T-helper 2 cell treated with Interferon-gamma antibody and Interleukin-4, amounts not matched to agents 5 μg/mL and 100 μg/mL, for 36 hours (primary cell): ENCODE measurements at regions not wholly inside any gene's neighbourhood (a gene's known extent, or its start where the extent isn't known, plus 50 kb on each side); places are given as distances from the start of the nearest gene placed in this dataset.
"Not testable (repeated sequence)": the region's sequence is repeated elsewhere in the genome, so short reads cannot be mapped to it uniquely, and the experiment has no call there.

Experiments
- DNase-seq: peaks from one replicate; pipeline ENCODE4 v3.0.0; 2021; ENCODE audit warnings: low spot score
- H3K27ac Mint-ChIP-seq: one replicate; pipeline ENCODE4 v1.8.0; 2021; ENCODE audit warnings: mild to moderate bottlenecking, mixed read lengths
- H3K27me3 Mint-ChIP-seq: one replicate; pipeline ENCODE4 v1.8.0; 2021; ENCODE audit warnings: low read depth, mixed read lengths
- H3K36me3 Mint-ChIP-seq: one replicate; pipeline ENCODE4 v1.8.0; 2021; ENCODE audit warnings: low read depth, mixed read lengths
- H3K4me1 Mint-ChIP-seq: one replicate; pipeline ENCODE4 v1.8.0; 2021; ENCODE audit warnings: low read depth, mixed read lengths
- H3K4me3 Mint-ChIP-seq: one replicate; pipeline ENCODE4 v1.8.0; 2022; ENCODE audit warnings: mild to moderate bottlenecking, moderate library complexity, mixed read lengths
- H3K9me3 Mint-ChIP-seq: one replicate; pipeline ENCODE4 v1.8.0; 2021; ENCODE audit warnings: mixed read lengths

GRCh38 chr2:239739206-239739605 is 285.9 kb downstream of the NDUFA10 start:
- DNase-seq: no peak
- no peaks in the 10 kb centered on the region for H3K27me3 Mint-ChIP-seq
- H3K4me1 Mint-ChIP-seq: no peaks in the 10 kb centered on the region
- H3K27ac Mint-ChIP-seq: no peak overlapping the region
- H3K9me3 Mint-ChIP-seq: peaks cover 3% of the 10 kb centered on the region
- no peak overlapping the region for H3K4me3 Mint-ChIP-seq
- H3K36me3 Mint-ChIP-seq: no peaks in the 10 kb centered on the region

GRCh38 chr2:239738159-239738558 is 287.0 kb downstream of the NDUFA10 start:
- no peak overlapping the region for H3K27ac Mint-ChIP-seq
- H3K9me3 Mint-ChIP-seq: peaks cover 9% of the 10 kb centered on the region
- DNase-seq: no peak
- no peaks in the 10 kb centered on the region for H3K36me3 Mint-ChIP-seq
- H3K27me3 Mint-ChIP-seq: no peaks in the 10 kb centered on the region
- H3K4me1 Mint-ChIP-seq: no peaks in the 10 kb centered on the region
- H3K4me3 Mint-ChIP-seq: no peak overlapping the region

- Mint-ChIP-seq H3K4me1 (no peaks in the 10 kb centered on the region), H3K9me3 (peaks cover 9% of the 10 kb centered on the region), H3K36me3 (no peaks in the 10 kb centered on the region), H3K27me3 (no peaks in the 10 kb centered on the region), H3K27ac (no peak overlapping the region), H3K4me3 (no peak overlapping the region)
- no peak for DNase-seq
Measured at GRCh38 chr2:239737144-239737463, 288.0 kb downstream of the NDUFA10 start.

- Mint-ChIP-seq H3K27me3 (no peaks in the 10 kb centered on the region), H3K4me1 (no peaks in the 10 kb centered on the region), H3K9me3 (peaks cover 9% of the 10 kb centered on the region), H3K27ac (no peak overlapping the region), H3K4me3 (no peak overlapping the region), H3K36me3 (no peaks in the 10 kb centered on the region)
- no peak for DNase-seq
Measured at GRCh38 chr2:239736358-239737143, 288.6 kb downstream of the NDUFA10 start.

GRCh38 chr2:239735829-239736357 is 289.2 kb downstream of the NDUFA10 start:
- Mint-ChIP-seq H3K4me1 (no peaks in the 10 kb centered on the region), H3K27ac (no peak overlapping the region), H3K36me3 (no peaks in the 10 kb centered on the region), H3K9me3 (peaks cover 9% of the 10 kb centered on the region), H3K4me3 (no peak overlapping the region), H3K27me3 (no peaks in the 10 kb centered on the region)
- no peak for DNase-seq

GRCh38 chr2:239735131-239735828 is 289.9 kb downstream of the NDUFA10 start:
- Mint-ChIP-seq H3K4me1 (no peaks in the 10 kb centered on the region), H3K36me3 (no peaks in the 10 kb centered on the region), H3K27ac (no peak overlapping the region), H3K9me3 (peaks cover 9% of the 10 kb centered on the region), H3K4me3 (no peak overlapping the region), H3K27me3 (no peaks in the 10 kb centered on the region)
- DNase-seq: no peak

DNA sequence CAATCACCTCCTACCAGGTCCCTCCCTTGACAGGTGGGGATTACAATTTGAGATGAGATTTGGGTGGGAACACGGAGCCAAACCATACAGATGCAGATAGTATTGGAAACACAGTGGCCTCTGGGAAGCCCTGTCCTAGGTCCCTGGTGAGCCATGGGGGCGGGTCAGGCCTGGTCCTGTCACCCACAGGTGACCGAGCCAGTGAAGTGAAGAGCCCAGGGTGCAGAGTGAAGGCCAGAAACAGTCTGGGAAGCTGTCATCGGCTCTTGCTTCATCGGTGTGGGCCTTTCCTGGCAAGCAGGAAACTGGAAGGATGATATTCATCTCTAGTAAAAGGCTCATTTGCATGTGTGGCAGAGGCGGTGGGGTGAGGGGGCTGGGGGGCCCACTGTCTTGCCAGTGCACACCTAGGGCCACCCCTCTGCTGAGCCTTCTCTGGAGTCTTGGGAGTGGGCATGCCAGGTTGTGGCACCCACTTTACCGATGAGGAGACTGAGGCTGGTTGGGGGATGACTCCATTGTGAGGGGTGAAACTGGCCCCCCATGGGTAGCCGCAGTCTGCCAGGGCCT is 290.6 kb downstream of the NDUFA10 start:
- Mint-ChIP-seq H3K4me1 (no peaks in the 10 kb centered on the region), H3K4me3 (no peak overlapping the region), H3K9me3 (peaks cover 9% of the 10 kb centered on the region), H3K27me3 (no peaks in the 10 kb centered on the region), H3K36me3 (no peaks in the 10 kb centered on the region), H3K27ac (no peak overlapping the region)
- DNase-seq: no peak

- no peak overlapping the region for H3K27ac Mint-ChIP-seq
- H3K4me3 Mint-ChIP-seq: no peak overlapping the region
- DNase-seq: no peak
- H3K27me3 Mint-ChIP-seq: no peaks in the 10 kb centered on the region
- no peaks in the 10 kb centered on the region for H3K36me3 Mint-ChIP-seq
- H3K9me3 Mint-ChIP-seq: peaks cover 9% of the 10 kb centered on the region
- H3K4me1 Mint-ChIP-seq: no peaks in the 10 kb centered on the region
Measured at GRCh38 chr2:239732666-239733010, 292.5 kb downstream of the NDUFA10 start.

GRCh38 chr2:239731998-239732665 is 293.0 kb downstream of the NDUFA10 start:
- H3K4me1 Mint-ChIP-seq: no peaks in the 10 kb centered on the region
- no peak overlapping the region for H3K4me3 Mint-ChIP-seq
- no peaks in the 10 kb centered on the region for H3K27me3 Mint-ChIP-seq
- H3K9me3 Mint-ChIP-seq: peaks cover 9% of the 10 kb centered on the region
- no peak for DNase-seq
- no peaks in the 10 kb centered on the region for H3K36me3 Mint-ChIP-seq
- no peak overlapping the region for H3K27ac Mint-ChIP-seq

- H3K36me3 Mint-ChIP-seq: no peaks in the 10 kb centered on the region
- no peaks in the 10 kb centered on the region for H3K27me3 Mint-ChIP-seq
- DNase-seq: no peak
- peaks cover 9% of the 10 kb centered on the region for H3K9me3 Mint-ChIP-seq
- H3K4me1 Mint-ChIP-seq: no peaks in the 10 kb centered on the region
- H3K27ac Mint-ChIP-seq: no peak overlapping the region
- H3K4me3 Mint-ChIP-seq: no peak overlapping the region
Measured at GRCh38 chr2:239731422-239731821, 293.7 kb downstream of the NDUFA10 start.

- Mint-ChIP-seq H3K4me3 (no peak overlapping the region), H3K27ac (no peak overlapping the region), H3K4me1 (no peaks in the 10 kb centered on the region), H3K27me3 (no peaks in the 10 kb centered on the region), H3K9me3 (peaks cover 9% of the 10 kb centered on the region), H3K36me3 (no peaks in the 10 kb centered on the region)
- DNase-seq: no peak
Measured at GRCh38 chr2:239730897-239731296, 294.2 kb downstream of the NDUFA10 start.

DNA sequence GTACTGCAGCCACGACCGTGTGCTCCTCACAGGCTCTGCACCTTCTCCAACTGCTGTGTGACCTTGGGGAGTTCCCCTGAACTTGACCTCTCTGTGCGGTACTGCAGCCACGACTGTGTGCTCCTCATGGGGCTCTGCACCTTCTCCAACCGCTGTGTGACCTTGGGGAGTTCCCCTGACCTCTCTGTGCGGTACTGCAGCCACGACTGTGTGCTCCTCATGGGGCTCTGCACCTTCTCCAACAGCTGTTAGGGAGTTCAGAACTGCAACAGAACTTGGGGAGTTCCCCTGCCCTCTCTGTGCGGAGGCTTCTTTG is 294.6 kb downstream of the NDUFA10 start:
- not testable (repeated sequence) for H3K27me3 Mint-ChIP-seq, H3K9me3 Mint-ChIP-seq, H3K4me1 Mint-ChIP-seq, H3K4me3 Mint-ChIP-seq, DNase-seq, H3K27ac Mint-ChIP-seq, H3K36me3 Mint-ChIP-seq

GRCh38 chr2:239729681-239730566 is 295.2 kb downstream of the NDUFA10 start:
- Mint-ChIP-seq H3K4me3 (no peak overlapping the region), H3K9me3 (peaks cover 9% of the 10 kb centered on the region), H3K4me1 (no peaks in the 10 kb centered on the region), H3K36me3 (no peaks in the 10 kb centered on the region), H3K27me3 (no peaks in the 10 kb centered on the region), H3K27ac (no peak overlapping the region)
- DNase-seq: no peak
